ENCODE measurements at regions not wholly inside any gene's neighbourhood (a gene's known extent, or its start where the extent isn't known, plus 50 kb on each side); places are given as distances from the start of the nearest gene placed in this dataset.

- H3K9me3 ChIP-seq (ENCODE audit: control insufficient read depth, insufficient read depth, low read length), result peaks cover 40% of the 10 kb centered on the region
- no peak overlapping the region for H3K18ac ChIP-seq (ENCODE audit: low read depth, low read length)
- H2BK5ac ChIP-seq (ENCODE audit: low read depth, low read length, poor library complexity, severe bottlenecking), result no peak overlapping the region
- no peak overlapping the region for H3K27ac ChIP-seq (ENCODE audit: insufficient read depth, low read length)
- dilution Hi-C loops (cut with HindIII; ENCODE audit: low sequenced_read_pairs, unreplicated experiment) (no loop called here), intact Hi-C loops (cut with micrococcal nuclease) (no loop called here), in situ Hi-C loops (cut with MboI; ENCODE audit: low sequenced_read_pairs) (no loop called here)
- DNase-seq (no peak), ATAC-seq (ENCODE audit: low read depth) (no peak)
- no peak overlapping the region for H4K5ac ChIP-seq (ENCODE audit: low read depth, low read length)
- H3K4me1 ChIP-seq (ENCODE audit: control insufficient read depth, insufficient read depth, low read length), result no peaks in the 10 kb centered on the region
- POLR2A ChIA-PET (ENCODE audit: unreplicated experiment), result no interaction called here
- TF ChIP-seq MAFK (IDR thresholded peaks at IDR 0.05; ENCODE audit: low read depth, low read length) (no peak), MXI1 (IDR thresholded peaks at IDR 0.05; ENCODE audit: borderline replicate concordance, low read depth, low read length) (no peak)
- TF ChIP-seq, protein P1, sequence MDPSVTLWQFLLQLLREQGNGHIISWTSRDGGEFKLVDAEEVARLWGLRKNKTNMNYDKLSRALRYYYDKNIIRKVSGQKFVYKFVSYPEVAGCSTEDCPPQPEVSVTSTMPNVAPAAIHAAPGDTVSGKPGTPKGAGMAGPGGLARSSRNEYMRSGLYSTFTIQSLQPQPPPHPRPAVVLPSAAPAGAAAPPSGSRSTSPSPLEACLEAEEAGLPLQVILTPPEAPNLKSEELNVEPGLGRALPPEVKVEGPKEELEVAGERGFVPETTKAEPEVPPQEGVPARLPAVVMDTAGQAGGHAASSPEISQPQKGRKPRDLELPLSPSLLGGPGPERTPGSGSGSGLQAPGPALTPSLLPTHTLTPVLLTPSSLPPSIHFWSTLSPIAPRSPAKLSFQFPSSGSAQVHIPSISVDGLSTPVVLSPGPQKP (IDR thresholded peaks at IDR 0.05; ENCODE audit: borderline replicate concordance, low read depth, low read length), result no peak
- H3K36me3 ChIP-seq (ENCODE audit: control insufficient read depth, insufficient read depth, low read length), result no peaks in the 10 kb centered on the region
- H2AFZ ChIP-seq (replicated peaks; ENCODE audit: low read length, poor library complexity), result no peak overlapping the region
- H3K4me3 ChIP-seq (ENCODE audit: insufficient read depth, low read depth, low read length), result no peak overlapping the region
- H2BK120ac ChIP-seq (ENCODE audit: low read depth, low read length), result no peak overlapping the region
- H3K27me3 ChIP-seq (ENCODE audit: control insufficient read depth, insufficient read depth, low read length), result no peaks in the 10 kb centered on the region
- H2AK9ac ChIP-seq (replicated peaks; ENCODE audit: low read depth, low read length, poor library complexity), result no peak overlapping the region
- BruUV-seq (replicated peaks), result no TSS peak
- no peaks in the 10 kb centered on the region for H4K20me1 ChIP-seq (ENCODE audit: insufficient read depth, low read length)
- no peak overlapping the region for H4K91ac ChIP-seq (ENCODE audit: insufficient read depth, low read depth, low read length)
- no peak overlapping the region for H3K4me2 ChIP-seq (ENCODE audit: low read depth, low read length)
- H2BK15ac ChIP-seq (ENCODE audit: low read depth, low read length), result no peak overlapping the region
- WGBS, 2 experiments (ENCODE audit: extremely low coverage in 2 of 2, insufficient read length in 1 of 2), result 31% methylated on average over 3 of the region's 11 CpGs; no CpG with 5 or more reads in 1 of the 2 experiments
- CTCF ChIA-PET, result no interaction called here
- no peak overlapping the region for H2BK20ac ChIP-seq (ENCODE audit: low read depth, low read length)
- H3K9me1 ChIP-seq (ENCODE audit: insufficient read depth, low read length), result no peaks in the 10 kb centered on the region
- no peak overlapping the region for H3K4ac ChIP-seq (ENCODE audit: low read depth, low read length)
- H3K56ac ChIP-seq (ENCODE audit: extremely low read depth, insufficient read depth, low read length), result no peak overlapping the region
- H3K79me1 ChIP-seq (ENCODE audit: low read depth in 1 of 2, low read length in 2 of 2), result no peaks in the 10 kb centered on the region
- H3K23ac ChIP-seq (ENCODE audit: low read depth, low read length), result no peak overlapping the region
- no peak overlapping the region for H2AK5ac ChIP-seq (ENCODE audit: low read depth, low read length)
- H4K8ac ChIP-seq (ENCODE audit: low read depth in 2 of 2, low read length in 2 of 2), result no peak overlapping the region
- H3K14ac ChIP-seq (replicated peaks; ENCODE audit: low read depth, low read length), result no peak overlapping the region
- H3K9ac ChIP-seq (ENCODE audit: low read depth, low read length), result no peak overlapping the region
Measured at GRCh38 chr12:130098301-130099005, 63.8 kb upstream of the FZD10 start.

Measured in IMR-90 (cell line).